OCI-LY3 (cell line): ENCODE measurements at regions not wholly inside any gene's neighbourhood (a gene's known extent, or its start where the extent isn't known, plus 50 kb on each side); places are given as distances from the start of the nearest gene placed in this dataset.

ENCODE experiments used
- CTCF ChIP-seq: fragments of 200-600, 300-600 bp; sonication (generic); IDR thresholded peaks from 2 replicates; pipeline ENCODE4 v1.5.1; 2014; ENCODE audit warnings: antibody characterized with exemption, low read length, low read depth
- EZH2phosphoT487 ChIP-seq: fragments of 200-600 bp; shearing (Covaris generic); IDR thresholded peaks from 2 replicates; pipeline ENCODE4 v1.6.1; 2018; ENCODE audit warnings: antibody characterized with exemption, mixed run types, low read depth

GRCh38 chrX:861340-861890, 230.8 kb downstream of the SHOX start:
- no peak for TF ChIP-seq CTCF
- no peak for TF ChIP-seq EZH2phosphoT487
